HEK293T (cell line): ENCODE measurements at regions not wholly inside any gene's neighbourhood (a gene's known extent, or its start where the extent isn't known, plus 50 kb on each side); places are given as distances from the start of the nearest gene placed in this dataset.

Source experiments
- CTCF ChIA-PET: fragments of 350-600 bp; formaldehyde crosslinking; extraction: SDS; loops from one replicate; lab custom pipeline; 2021; ENCODE audit warnings: antibody characterized with exemption, inconsistent platforms; lab: Yijun Ruan, JAX
- POLR2A ChIA-PET: fragments of 350-600 bp; formaldehyde crosslinking; extraction: SDS; loops from one replicate; lab custom pipeline; 2020; ENCODE audit warnings: antibody characterized with exemption, inconsistent platforms; lab: Yijun Ruan, JAX
- DNase-seq: peaks from one replicate; pipeline ENCODE4 v3.0.0; 2012; ENCODE audit warnings: mixed read lengths; ENCODE audit errors: extremely low spot score
- ARNT ChIP-seq: fragments of 450-650 bp; IDR thresholded peaks from 2 replicates; pipeline ENCODE4 v1.6.1; 2017; ENCODE audit warnings: mild to moderate bottlenecking
- BHLHE40 ChIP-seq: fragments of 450-650 bp; IDR thresholded peaks from 2 replicates; pipeline ENCODE4 v1.6.1; 2016; ENCODE audit warnings: mild to moderate bottlenecking, moderate library complexity, borderline replicate concordance
- CTBP1 ChIP-seq: fragments of 450-650 bp; IDR thresholded peaks from 2 replicates; pipeline ENCODE4 v1.6.1; 2016; ENCODE audit warnings: borderline replicate concordance
- ELF4 ChIP-seq: fragments of 450-650 bp; IDR thresholded peaks from 2 replicates; pipeline ENCODE4 v1.6.1; 2017; ENCODE audit warnings: antibody characterized with exemption
- FOXA1 ChIP-seq: fragments of 450-650 bp; IDR thresholded peaks from 2 replicates; pipeline ENCODE4 v1.6.1; 2016; ENCODE audit warnings: mild to moderate bottlenecking
- FOXK2 ChIP-seq: fragments of 450-650 bp; IDR thresholded peaks from 2 replicates; pipeline ENCODE4 v1.6.1; 2016; ENCODE audit warnings: mild to moderate bottlenecking
- FOXM1 ChIP-seq: fragments of 450-650 bp; IDR thresholded peaks from 2 replicates; pipeline ENCODE4 v1.6.1; 2017; ENCODE audit warnings: mild to moderate bottlenecking, borderline replicate concordance
- HDGF ChIP-seq: fragments of 450-650 bp; IDR thresholded peaks from 2 replicates; pipeline ENCODE4 v1.6.1; 2017; ENCODE audit warnings: antibody characterized with exemption, borderline replicate concordance
- L3MBTL2 ChIP-seq: fragments of 450-650 bp; conservative IDR thresholded peaks from 2 replicates; pipeline ENCODE4 v1.6.1; 2016; ENCODE audit warnings: mild to moderate bottlenecking
- LEF1 ChIP-seq: fragments of 450-650 bp; IDR thresholded peaks from 2 replicates; pipeline ENCODE4 v1.6.1; 2017; ENCODE audit warnings: mild to moderate bottlenecking, borderline replicate concordance
- NFRKB ChIP-seq: fragments of 450-650 bp; IDR thresholded peaks from 2 replicates; pipeline ENCODE4 v1.6.1; 2016; ENCODE audit warnings: mild to moderate bottlenecking, moderate library complexity
- SP1 ChIP-seq: fragments of 450-650 bp; IDR thresholded peaks from 2 replicates; pipeline ENCODE4 v1.6.1; 2017
- SUZ12 ChIP-seq: fragments of 450-650 bp; IDR thresholded peaks from 2 replicates; pipeline ENCODE4 v1.6.1; 2016; ENCODE audit warnings: mild to moderate bottlenecking
- TARDBP ChIP-seq: fragments of 450-650 bp; IDR thresholded peaks from 2 replicates; pipeline ENCODE4 v1.6.1; 2016
- ZNF384 ChIP-seq: fragments of 450-650 bp; IDR thresholded peaks from 2 replicates; pipeline ENCODE4 v1.6.1; 2016
- TF ChIP-seq, protein P1 (sequence below): fragments of 450-650 bp; IDR thresholded peaks from 2 replicates; pipeline ENCODE4 v1.6.1; 2016

DNA sequence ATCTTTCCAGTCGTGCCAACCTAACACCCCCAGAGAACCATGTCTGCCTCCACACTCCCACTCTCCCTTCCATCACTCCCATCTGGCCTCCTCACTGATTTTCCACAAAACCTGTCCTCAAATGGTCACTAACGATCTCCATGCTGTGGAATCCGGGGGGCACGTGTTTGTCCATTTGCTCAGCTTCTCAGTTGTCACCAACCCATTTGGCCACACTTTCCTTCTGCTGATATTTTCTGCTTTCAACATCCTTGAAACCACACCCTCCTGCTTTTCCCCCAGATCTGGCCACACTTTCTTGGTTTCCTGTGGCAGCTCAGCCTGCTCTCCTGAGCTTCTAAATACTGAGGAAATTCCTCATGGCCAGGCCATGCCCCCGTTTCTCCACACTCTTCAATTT lies 257.2 kb upstream of the NSMCE3 start:
- ChIA-PET CTCF (no interaction called here), POLR2A (no interaction called here)
- DNase-seq: no peak
- TF ChIP-seq ZNF384 (no peak), TARDBP (no peak), ELF4 (no peak), CTBP1 (no peak), FOXA1 (no peak), SUZ12 (no peak), ARNT (no peak), SP1 (no peak), NFRKB (no peak), HDGF (no peak), BHLHE40 (no peak), LEF1 (no peak), FOXM1 (no peak), FOXK2 (no peak), L3MBTL2 (no peak)
- TF ChIP-seq, protein P1, sequence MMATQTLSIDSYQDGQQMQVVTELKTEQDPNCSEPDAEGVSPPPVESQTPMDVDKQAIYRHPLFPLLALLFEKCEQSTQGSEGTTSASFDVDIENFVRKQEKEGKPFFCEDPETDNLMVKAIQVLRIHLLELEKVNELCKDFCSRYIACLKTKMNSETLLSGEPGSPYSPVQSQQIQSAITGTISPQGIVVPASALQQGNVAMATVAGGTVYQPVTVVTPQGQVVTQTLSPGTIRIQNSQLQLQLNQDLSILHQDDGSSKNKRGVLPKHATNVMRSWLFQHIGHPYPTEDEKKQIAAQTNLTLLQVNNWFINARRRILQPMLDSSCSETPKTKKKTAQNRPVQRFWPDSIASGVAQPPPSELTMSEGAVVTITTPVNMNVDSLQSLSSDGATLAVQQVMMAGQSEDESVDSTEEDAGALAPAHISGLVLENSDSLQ: no peak

DNA sequence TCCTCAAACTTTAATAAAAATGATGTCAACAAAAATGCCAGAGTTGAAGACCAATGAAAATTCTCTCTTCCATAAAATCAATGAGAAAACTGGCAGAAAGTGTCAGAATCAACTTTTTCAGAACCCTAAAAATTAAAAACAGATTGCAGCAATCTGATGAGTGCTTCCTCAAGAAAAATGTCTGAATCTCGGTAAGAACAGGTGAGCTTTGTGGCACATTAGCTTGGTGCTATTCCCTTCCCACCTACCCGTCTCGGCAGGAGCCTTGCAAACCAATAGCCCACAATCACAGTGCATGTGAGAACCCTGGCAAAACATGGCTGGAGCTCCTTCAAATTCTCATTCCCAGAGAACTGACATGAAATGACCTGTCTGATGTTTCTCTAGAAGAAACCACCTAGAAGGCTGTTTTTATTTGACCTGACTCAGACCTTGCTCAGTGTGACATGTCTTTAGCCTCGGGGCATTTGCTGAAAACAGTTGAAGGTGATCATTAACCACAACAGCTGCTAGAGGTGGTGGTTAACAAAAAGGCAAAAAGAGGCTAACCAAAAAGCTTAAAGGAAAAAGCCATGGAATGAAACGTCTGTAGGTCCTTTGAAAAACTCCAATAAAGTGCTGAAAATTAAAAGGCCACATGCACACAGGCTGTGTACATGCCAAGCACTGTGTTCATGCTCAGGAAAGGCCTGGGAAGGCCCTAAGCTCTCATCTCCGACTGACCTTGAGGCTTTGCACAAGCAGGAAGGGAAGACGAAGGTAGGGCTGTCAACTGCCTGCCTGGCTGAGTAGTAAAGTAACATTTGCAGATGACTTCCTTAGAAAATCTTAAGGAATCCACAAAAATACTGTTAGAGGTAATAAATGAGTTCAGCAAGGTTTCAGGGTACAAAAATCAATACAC lies 253.0 kb upstream of the NSMCE3 start:
- DNase-seq: no peak
- POLR2A ChIA-PET: no interaction called here
- no peak for TF ChIP-seq HDGF
- CTCF ChIA-PET: no interaction called here

DNA sequence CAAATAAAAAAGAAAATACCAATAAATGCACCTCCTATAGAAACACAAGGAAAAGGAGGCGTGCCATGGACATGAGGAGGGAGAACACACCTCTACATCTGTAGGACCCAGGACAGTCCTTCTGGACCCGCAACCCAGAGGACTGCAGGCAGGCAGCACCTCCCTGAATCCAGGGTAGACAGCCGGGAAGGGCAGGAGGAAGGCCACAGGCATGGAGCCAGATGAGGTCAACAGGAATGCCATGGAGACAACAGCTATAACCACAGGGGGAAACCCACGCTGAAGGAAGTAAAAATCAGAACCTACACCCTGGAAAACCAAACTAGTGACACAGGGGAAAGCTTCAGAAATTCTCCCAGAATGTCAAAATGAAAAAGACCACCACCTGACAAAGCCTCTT lies 248.8 kb upstream of the NSMCE3 start:
- no peak for TF ChIP-seq TARDBP
- no peak for TF ChIP-seq LEF1
- no peak for TF ChIP-seq FOXK2
- no peak for TF ChIP-seq BHLHE40
- no peak for TF ChIP-seq NFRKB
- TF ChIP-seq HDGF: no peak
- TF ChIP-seq ZNF384: no peak
- no peak for TF ChIP-seq SP1
- no peak for TF ChIP-seq ARNT
- TF ChIP-seq ELF4: no peak
- TF ChIP-seq FOXM1: no peak
- no peak for TF ChIP-seq SUZ12
- no peak for TF ChIP-seq FOXA1
- DNase-seq: no peak
- POLR2A ChIA-PET: no interaction called here
- CTCF ChIA-PET: no interaction called here

DNA sequence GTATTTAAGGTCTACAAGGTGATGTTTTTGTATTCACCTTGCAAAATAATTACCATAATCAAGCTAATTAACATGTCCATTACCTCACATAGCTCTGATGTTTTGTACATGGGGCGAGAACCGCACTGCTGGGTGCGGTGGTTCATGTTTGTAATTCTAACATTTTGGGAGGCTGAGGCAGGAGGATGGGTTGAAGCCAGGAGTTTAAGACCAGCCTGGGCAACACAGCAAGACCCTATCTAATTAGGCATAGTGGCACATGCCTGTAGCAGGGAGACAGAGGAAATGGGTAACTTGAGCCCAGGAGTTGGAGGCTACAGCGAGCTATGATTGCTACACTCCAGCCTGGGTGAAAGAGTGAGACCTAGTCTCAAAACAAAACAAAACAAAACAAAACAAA lies 248.2 kb upstream of the NSMCE3 start:
- CTCF ChIA-PET: no interaction called here
- no peak for TF ChIP-seq CTBP1
- TF ChIP-seq ARNT: no peak
- TF ChIP-seq, protein P1: no peak
- TF ChIP-seq FOXK2: no peak
- TF ChIP-seq FOXM1: no peak
- TF ChIP-seq TARDBP: no peak
- TF ChIP-seq NFRKB: no peak
- no peak for TF ChIP-seq SP1
- no peak for DNase-seq
- POLR2A ChIA-PET: no interaction called here

DNA sequence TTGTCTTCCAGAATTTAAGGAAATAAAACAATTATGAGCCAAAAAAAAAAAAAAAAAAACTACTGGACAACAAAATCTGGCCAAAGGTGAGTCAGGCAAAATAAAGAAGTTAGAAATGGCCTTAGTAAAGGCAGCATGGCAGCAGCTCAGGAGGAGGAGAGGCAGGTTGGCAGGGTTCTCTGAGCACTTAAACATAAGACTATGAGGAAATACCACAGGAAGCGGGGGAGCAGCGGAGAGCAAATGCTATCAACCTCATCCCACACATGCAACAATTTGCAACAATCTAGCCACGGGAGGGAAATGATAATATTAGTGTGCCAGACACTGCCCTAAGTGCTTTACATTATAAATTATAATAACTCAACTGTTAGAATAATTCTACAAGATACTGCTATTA lies 247.3 kb upstream of the NSMCE3 start:
- TF ChIP-seq SUZ12 (no peak), BHLHE40 (no peak), CTBP1 (no peak), FOXM1 (no peak), ARNT (no peak), ELF4 (no peak), ZNF384 (no peak), TARDBP (no peak), L3MBTL2 (no peak), LEF1 (no peak), FOXK2 (no peak), SP1 (no peak), NFRKB (no peak), HDGF (no peak), FOXA1 (no peak)
- TF ChIP-seq, protein P1: no peak
- POLR2A ChIA-PET: no interaction called here
- CTCF ChIA-PET: no interaction called here
- no peak for DNase-seq

DNA sequence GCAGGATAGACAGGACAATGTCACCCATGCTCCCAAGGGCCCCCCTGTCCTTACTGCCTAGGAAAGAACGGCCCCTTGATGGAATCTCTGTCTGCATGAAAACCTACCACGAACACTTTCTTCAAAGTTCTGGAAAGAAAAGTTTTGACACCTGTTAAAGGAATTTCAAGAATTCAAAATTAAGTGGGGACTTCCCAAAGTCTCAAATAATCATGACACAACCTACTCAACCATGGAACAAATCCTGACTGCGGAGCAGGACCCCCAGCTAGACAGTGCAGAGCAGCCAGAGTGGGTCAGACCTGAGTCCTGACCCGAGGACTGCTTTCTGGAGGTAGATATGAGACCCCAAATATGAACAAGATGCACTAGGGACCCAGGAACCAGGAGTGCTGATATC lies 245.3 kb upstream of the NSMCE3 start:
- TF ChIP-seq FOXM1 (no peak), LEF1 (no peak), ARNT (no peak), CTBP1 (no peak), FOXA1 (no peak), NFRKB (no peak), L3MBTL2 (no peak), FOXK2 (no peak), SUZ12 (no peak), HDGF (no peak), SP1 (no peak), BHLHE40 (no peak), ZNF384 (no peak), TARDBP (no peak), ELF4 (no peak)
- DNase-seq: no peak
- CTCF ChIA-PET: no interaction called here
- POLR2A ChIA-PET: no interaction called here
